ENCODE measurements at regions not wholly inside any gene's neighbourhood (a gene's known extent, or its start where the extent isn't known, plus 50 kb on each side); places are given as distances from the start of the nearest gene placed in this dataset.
"Not testable (repeated sequence)": the region's sequence is repeated elsewhere in the genome, so short reads cannot be mapped to it uniquely, and the experiment has no call there.

DNA sequence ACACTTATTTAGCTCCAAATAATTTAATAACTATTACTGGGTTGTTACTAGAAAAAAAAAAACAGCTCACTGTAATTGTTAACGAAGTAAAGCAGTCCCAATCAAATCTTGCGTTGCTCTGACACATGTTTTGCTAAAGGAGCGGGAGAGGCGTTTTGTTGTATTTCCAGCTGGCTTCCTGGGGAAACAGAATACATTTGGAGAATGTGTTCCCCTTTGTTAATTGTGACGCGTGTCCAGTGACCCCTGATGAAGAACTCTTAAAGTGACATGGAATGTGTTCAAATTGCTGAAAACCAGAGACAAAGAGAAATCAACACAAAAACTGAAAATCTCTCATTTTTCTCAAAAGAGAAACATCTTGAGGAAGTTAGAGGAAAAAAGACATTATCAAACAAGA is 1690.6 kb downstream of the SPATA31A7 start:
- H3K27me3 ChIP-seq (replicated peaks; ENCODE audit: insufficient read depth, low read depth, low read length, poor library complexity); CTCF ChIA-PET; BruUV-seq (replicated peaks); DNase-seq (ENCODE audit: low spot score); H3K36me3 ChIP-seq (ENCODE audit: insufficient read depth, low read length, poor library complexity, severe bottlenecking); H3K9me3 ChIP-seq (ENCODE audit: low read depth, low read length, poor library complexity, severe bottlenecking); H3K4me1 ChIP-seq (ENCODE audit: insufficient read depth, low read length, poor library complexity, severe bottlenecking); POLR2A ChIA-PET (ENCODE audit: low non-redundant PET); H3K4me3 ChIP-seq (ENCODE audit: low read depth, low read length, poor library complexity, severe bottlenecking); intact Hi-C loops (cut with micrococcal nuclease; ENCODE audit: unreplicated experiment); H3K27ac ChIP-seq (ENCODE audit: low read depth, low read length, poor library complexity, severe bottlenecking): not testable (repeated sequence)

DNA sequence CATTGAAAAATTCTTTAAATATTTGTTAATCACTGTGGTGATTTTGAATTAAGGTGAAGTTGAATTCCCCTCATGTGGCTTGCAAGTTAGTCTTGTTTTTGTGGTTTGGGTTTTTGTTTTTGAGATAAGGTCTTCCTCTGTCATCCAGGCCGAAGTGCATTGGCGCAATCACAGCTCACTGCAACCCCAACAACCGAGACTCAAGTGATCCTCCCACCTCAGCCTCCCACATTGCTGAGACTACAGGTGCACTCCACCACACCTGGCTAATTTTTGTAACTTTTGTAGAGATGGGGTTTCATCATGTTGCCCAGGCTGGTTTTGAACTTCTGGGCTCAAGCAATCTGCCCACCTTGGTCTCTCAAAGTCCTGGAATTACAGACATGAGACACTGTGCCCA is 1691.1 kb downstream of the SPATA31A7 start:
- H3K36me3 ChIP-seq (ENCODE audit: insufficient read depth, low read length, poor library complexity, severe bottlenecking); H3K4me1 ChIP-seq (ENCODE audit: insufficient read depth, low read length, poor library complexity, severe bottlenecking); H3K9me3 ChIP-seq (ENCODE audit: low read depth, low read length, poor library complexity, severe bottlenecking); BruUV-seq (replicated peaks); DNase-seq (ENCODE audit: low spot score); POLR2A ChIA-PET (ENCODE audit: low non-redundant PET); CTCF ChIA-PET; H3K27ac ChIP-seq (ENCODE audit: low read depth, low read length, poor library complexity, severe bottlenecking); H3K4me3 ChIP-seq (ENCODE audit: low read depth, low read length, poor library complexity, severe bottlenecking); H3K27me3 ChIP-seq (replicated peaks; ENCODE audit: insufficient read depth, low read depth, low read length, poor library complexity); intact Hi-C loops (cut with micrococcal nuclease; ENCODE audit: unreplicated experiment): not testable (repeated sequence)

DNA sequence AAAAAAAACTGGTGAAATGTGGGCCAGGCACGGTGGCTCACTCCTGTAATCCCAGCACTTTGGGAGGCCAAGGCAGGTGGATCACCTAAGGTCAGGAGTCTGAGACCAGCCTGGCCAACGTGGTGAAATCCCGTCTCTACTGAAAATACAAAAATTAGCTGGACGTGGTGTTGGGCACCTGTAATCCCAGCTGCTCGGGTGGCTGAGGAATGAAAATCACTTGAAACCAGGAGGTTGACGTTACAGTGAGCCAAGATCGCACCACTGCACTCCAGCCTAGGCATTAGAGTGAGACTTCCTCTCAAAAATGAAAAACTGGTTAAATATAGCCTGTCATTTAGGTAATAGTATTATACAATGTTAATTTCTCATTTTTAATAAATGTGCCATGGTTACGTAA is 1692.0 kb downstream of the SPATA31A7 start:
- H3K36me3 ChIP-seq (ENCODE audit: insufficient read depth, low read length, poor library complexity, severe bottlenecking); H3K4me1 ChIP-seq (ENCODE audit: insufficient read depth, low read length, poor library complexity, severe bottlenecking); intact Hi-C loops (cut with micrococcal nuclease; ENCODE audit: unreplicated experiment); CTCF ChIA-PET; H3K4me3 ChIP-seq (ENCODE audit: low read depth, low read length, poor library complexity, severe bottlenecking); DNase-seq (ENCODE audit: low spot score); H3K27ac ChIP-seq (ENCODE audit: low read depth, low read length, poor library complexity, severe bottlenecking); POLR2A ChIA-PET (ENCODE audit: low non-redundant PET); H3K27me3 ChIP-seq (replicated peaks; ENCODE audit: insufficient read depth, low read depth, low read length, poor library complexity); BruUV-seq (replicated peaks); H3K9me3 ChIP-seq (ENCODE audit: low read depth, low read length, poor library complexity, severe bottlenecking): not testable (repeated sequence)

DNA sequence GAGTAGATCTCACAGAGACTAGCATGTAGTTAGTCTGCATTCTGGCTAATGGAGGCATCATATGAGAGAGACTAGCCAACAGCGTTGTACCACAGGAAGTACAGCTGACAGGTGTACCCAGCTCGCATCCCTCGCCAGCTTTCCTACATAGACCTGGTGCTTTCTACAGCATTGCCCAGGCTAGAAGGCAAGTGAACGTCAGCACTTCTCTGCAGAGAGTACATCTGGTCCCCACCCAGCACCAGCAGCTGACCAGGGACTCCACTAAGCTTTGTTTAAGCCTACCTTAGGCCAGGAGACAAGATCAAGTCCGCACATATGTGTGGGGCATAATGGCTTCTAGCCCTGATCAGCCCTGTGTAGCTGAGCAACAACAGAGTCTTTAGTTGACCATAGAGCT is 1692.9 kb downstream of the SPATA31A7 start:
- BruUV-seq (replicated peaks); intact Hi-C loops (cut with micrococcal nuclease; ENCODE audit: unreplicated experiment); H3K4me3 ChIP-seq (ENCODE audit: low read depth, low read length, poor library complexity, severe bottlenecking); CTCF ChIA-PET; H3K4me1 ChIP-seq (ENCODE audit: insufficient read depth, low read length, poor library complexity, severe bottlenecking); H3K36me3 ChIP-seq (ENCODE audit: insufficient read depth, low read length, poor library complexity, severe bottlenecking); POLR2A ChIA-PET (ENCODE audit: low non-redundant PET); H3K27me3 ChIP-seq (replicated peaks; ENCODE audit: insufficient read depth, low read depth, low read length, poor library complexity); H3K27ac ChIP-seq (ENCODE audit: low read depth, low read length, poor library complexity, severe bottlenecking); DNase-seq (ENCODE audit: low spot score); H3K9me3 ChIP-seq (ENCODE audit: low read depth, low read length, poor library complexity, severe bottlenecking): not testable (repeated sequence)

DNA sequence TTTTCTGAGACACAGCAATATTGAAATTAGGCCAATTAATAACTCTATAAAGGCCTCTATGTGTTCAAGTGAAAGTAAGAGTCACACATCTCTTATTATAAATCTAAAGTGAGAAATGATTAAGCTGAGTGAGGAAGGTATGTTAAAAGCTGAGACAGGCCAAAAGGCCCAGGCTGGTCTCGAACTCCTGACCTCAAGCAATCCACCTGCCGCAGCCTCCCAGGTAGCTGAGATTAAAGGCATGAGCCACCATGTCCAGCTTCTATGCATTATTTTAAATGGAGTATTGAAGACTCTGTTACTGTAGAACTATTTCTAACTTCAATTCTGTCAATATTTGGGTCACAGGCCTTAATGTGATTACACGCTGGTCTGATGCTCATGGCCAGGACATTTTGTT is 1706.9 kb downstream of the SPATA31A7 start:
- H3K36me3 ChIP-seq (ENCODE audit: insufficient read depth, low read length, poor library complexity, severe bottlenecking); H3K4me3 ChIP-seq (ENCODE audit: low read depth, low read length, poor library complexity, severe bottlenecking); DNase-seq (ENCODE audit: low spot score); H3K4me1 ChIP-seq (ENCODE audit: insufficient read depth, low read length, poor library complexity, severe bottlenecking); H3K27me3 ChIP-seq (replicated peaks; ENCODE audit: insufficient read depth, low read depth, low read length, poor library complexity); BruUV-seq (replicated peaks); H3K27ac ChIP-seq (ENCODE audit: low read depth, low read length, poor library complexity, severe bottlenecking); H3K9me3 ChIP-seq (ENCODE audit: low read depth, low read length, poor library complexity, severe bottlenecking); intact Hi-C loops (cut with micrococcal nuclease; ENCODE audit: unreplicated experiment); CTCF ChIA-PET; POLR2A ChIA-PET (ENCODE audit: low non-redundant PET): not testable (repeated sequence)

DNA sequence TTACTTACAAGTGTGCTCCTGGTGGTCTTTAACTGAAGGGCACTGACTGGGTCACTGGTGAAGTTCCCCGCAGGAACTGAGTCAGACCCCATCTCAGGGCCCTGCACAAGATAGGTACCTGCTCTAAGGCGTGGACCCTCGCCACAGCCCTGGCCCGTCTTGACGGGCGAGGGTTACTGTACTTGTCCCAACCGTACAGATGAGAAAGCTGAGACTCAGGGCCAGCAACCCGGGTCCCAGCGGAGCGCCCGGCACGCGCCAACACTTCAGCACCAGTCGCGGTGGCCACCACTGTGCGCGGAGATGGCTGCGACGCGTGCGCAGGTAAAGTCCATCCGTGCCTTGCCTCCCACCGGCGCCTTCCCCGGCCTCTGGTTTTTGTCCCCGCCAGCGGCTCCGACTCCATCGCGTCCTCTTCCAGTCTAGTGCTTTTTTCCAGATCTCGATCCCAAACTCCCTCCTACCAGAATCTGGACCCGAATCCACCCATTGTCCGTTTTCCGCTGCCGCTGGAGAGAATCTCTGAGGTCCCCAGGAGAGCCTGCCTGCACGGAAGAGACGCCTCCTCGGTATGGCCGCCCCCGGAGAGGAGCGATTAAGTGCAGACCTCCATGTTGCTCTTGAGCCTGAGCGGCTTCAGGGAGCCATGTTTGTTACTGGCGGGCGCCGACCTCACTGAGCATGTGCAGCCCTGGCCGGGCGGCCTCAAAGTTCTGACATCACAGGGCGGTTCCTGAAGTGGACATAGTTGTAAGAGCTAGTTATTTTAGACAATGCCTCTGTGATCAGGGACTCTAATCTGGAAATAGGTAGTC is 1707.8 kb downstream of the SPATA31A7 start:
- intact Hi-C loops (cut with micrococcal nuclease; ENCODE audit: unreplicated experiment); H3K27me3 ChIP-seq (replicated peaks; ENCODE audit: insufficient read depth, low read depth, low read length, poor library complexity); BruUV-seq (replicated peaks); H3K4me1 ChIP-seq (ENCODE audit: insufficient read depth, low read length, poor library complexity, severe bottlenecking); H3K9me3 ChIP-seq (ENCODE audit: low read depth, low read length, poor library complexity, severe bottlenecking); CTCF ChIA-PET; DNase-seq (ENCODE audit: low spot score); H3K36me3 ChIP-seq (ENCODE audit: insufficient read depth, low read length, poor library complexity, severe bottlenecking); POLR2A ChIA-PET (ENCODE audit: low non-redundant PET): not testable (repeated sequence)
- Histone ChIP-seq H3K4me3 (ENCODE audit: low read depth, low read length, poor library complexity, severe bottlenecking) (peak overlapping the region; percentile 43), H3K27ac (ENCODE audit: low read depth, low read length, poor library complexity, severe bottlenecking) (peak overlapping the region; percentile 57)

DNA sequence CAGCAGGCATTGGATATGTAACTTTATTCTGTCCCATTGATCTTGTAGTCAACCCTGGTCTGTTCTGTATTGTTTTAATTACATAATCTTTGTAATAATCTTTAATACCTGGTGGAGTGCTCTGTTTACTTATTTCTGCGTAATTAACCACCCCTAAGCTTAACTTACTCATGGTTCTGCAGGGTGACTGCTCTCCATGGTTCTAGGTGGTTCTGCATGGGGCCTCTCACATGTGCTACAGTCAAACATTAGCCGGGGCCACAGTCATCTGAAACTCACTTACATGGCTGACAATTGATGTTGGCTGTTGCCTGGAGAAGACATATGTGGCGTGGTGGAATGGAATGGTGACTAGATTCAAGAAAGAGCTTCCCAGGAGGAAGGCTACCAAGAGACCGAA is 1709.8 kb downstream of the SPATA31A7 start:
- BruUV-seq (replicated peaks); DNase-seq (ENCODE audit: low spot score); H3K36me3 ChIP-seq (ENCODE audit: insufficient read depth, low read length, poor library complexity, severe bottlenecking); CTCF ChIA-PET; intact Hi-C loops (cut with micrococcal nuclease; ENCODE audit: unreplicated experiment); H3K27me3 ChIP-seq (replicated peaks; ENCODE audit: insufficient read depth, low read depth, low read length, poor library complexity); POLR2A ChIA-PET (ENCODE audit: low non-redundant PET); H3K9me3 ChIP-seq (ENCODE audit: low read depth, low read length, poor library complexity, severe bottlenecking); H3K4me3 ChIP-seq (ENCODE audit: low read depth, low read length, poor library complexity, severe bottlenecking); H3K27ac ChIP-seq (ENCODE audit: low read depth, low read length, poor library complexity, severe bottlenecking); H3K4me1 ChIP-seq (ENCODE audit: insufficient read depth, low read length, poor library complexity, severe bottlenecking): not testable (repeated sequence)

DNA sequence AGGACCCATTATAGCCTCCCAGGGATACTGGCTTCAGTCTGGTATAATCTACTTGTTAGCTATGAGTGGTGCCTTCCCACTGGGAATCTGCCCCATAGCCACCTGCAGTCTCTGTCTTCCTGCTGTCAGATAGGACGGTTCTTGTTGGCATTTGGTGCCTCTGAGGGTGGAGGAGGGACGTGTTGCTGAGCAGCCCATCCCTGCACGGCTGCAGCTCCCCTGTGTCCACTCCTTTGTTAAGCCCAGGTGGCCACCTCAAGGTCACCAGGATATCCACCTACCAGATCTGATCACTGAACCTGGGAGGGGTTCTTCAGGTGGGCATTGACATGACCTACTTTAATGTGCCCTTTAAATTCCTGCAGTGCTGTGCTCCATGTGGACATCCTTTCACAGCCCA is 1714.2 kb downstream of the SPATA31A7 start:
- BruUV-seq (replicated peaks); H3K27me3 ChIP-seq (replicated peaks; ENCODE audit: insufficient read depth, low read depth, low read length, poor library complexity); H3K4me3 ChIP-seq (ENCODE audit: low read depth, low read length, poor library complexity, severe bottlenecking); H3K4me1 ChIP-seq (ENCODE audit: insufficient read depth, low read length, poor library complexity, severe bottlenecking); DNase-seq (ENCODE audit: low spot score); H3K27ac ChIP-seq (ENCODE audit: low read depth, low read length, poor library complexity, severe bottlenecking); H3K36me3 ChIP-seq (ENCODE audit: insufficient read depth, low read length, poor library complexity, severe bottlenecking); CTCF ChIA-PET; H3K9me3 ChIP-seq (ENCODE audit: low read depth, low read length, poor library complexity, severe bottlenecking); POLR2A ChIA-PET (ENCODE audit: low non-redundant PET); intact Hi-C loops (cut with micrococcal nuclease; ENCODE audit: unreplicated experiment): not testable (repeated sequence)

All from A673 (cell line).